SH-SY5Y (cell line): ENCODE measurements at regions not wholly inside any gene's neighbourhood (a gene's known extent, or its start where the extent isn't known, plus 50 kb on each side); places are given as distances from the start of the nearest gene placed in this dataset.

ENCODE experiments used
- GATA2 ChIP-seq: IDR thresholded peaks from 2 replicates; pipeline ENCODE4 v1.6.1; 2011; ENCODE audit warnings: mild to moderate bottlenecking, low read depth, low read length
- GATA3 ChIP-seq: IDR thresholded peaks from 2 replicates; pipeline ENCODE4 v1.6.1; 2011; ENCODE audit warnings: low read depth, mild to moderate bottlenecking, low read length, moderate library complexity

GRCh38 chr6:126909493-126909892, 209.0 kb upstream of the RSPO3 start:
- TF ChIP-seq GATA3, result no peak
- TF ChIP-seq GATA2, result no peak
